H1 (cell line): ENCODE measurements at regions not wholly inside any gene's neighbourhood (a gene's known extent, or its start where the extent isn't known, plus 50 kb on each side); places are given as distances from the start of the nearest gene placed in this dataset.

ENCODE experiments used
- CHD2 ChIP-seq: IDR thresholded peaks from 2 replicates; pipeline ENCODE4 v1.6.1; 2012; ENCODE audit warnings: low read length, improper control_type of control experiment
- TF ChIP-seq, protein P1 (sequence below): fragments of 300-600 bp; sonication (generic); IDR thresholded peaks from 2 replicates; pipeline ENCODE4 v1.7.1; 2012; ENCODE audit warnings: low read length, moderate library complexity, mild to moderate bottlenecking, inconsistent platforms; ENCODE audit not compliant: insufficient replicate concordance
- TF ChIP-seq, protein P2 (sequence below), 3 experiments: IDR thresholded peaks; 1 replicate in 2 of 3; 2 replicates in 1 of 3; pipeline versions ENCODE4 v1.5.1 to v1.6.1; 2011; ENCODE audit warnings: low read length in 3 of 3, mild to moderate bottlenecking in 3 of 3, inconsistent platforms in 2 of 3, low read depth in 1 of 3, moderate library complexity in 1 of 3; ENCODE audit not compliant: insufficient read depth in 1 of 3; ENCODE audit errors: control extremely low read depth in 1 of 3

DNA sequence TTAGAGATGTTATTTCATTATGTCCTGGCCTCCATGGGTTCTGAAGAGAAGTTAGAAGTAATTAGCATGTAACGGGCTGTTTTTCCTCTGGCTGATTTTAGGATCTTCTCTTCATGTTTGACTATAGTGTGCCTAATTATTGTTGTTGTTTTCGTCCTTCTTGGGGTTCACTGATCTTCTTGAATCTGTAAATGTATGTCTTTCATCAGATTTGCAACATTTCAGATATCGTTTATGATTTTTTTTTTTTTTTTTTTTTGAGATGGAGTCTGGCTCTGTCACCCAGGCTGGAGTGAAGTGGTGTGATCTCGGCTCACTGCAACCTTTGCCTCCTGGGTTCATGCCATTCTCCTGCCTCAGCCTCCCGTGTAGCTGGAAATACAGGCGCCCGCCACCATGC, 246.7 kb downstream of the TFAP2C start (continued):
- TF ChIP-seq, protein P1, sequence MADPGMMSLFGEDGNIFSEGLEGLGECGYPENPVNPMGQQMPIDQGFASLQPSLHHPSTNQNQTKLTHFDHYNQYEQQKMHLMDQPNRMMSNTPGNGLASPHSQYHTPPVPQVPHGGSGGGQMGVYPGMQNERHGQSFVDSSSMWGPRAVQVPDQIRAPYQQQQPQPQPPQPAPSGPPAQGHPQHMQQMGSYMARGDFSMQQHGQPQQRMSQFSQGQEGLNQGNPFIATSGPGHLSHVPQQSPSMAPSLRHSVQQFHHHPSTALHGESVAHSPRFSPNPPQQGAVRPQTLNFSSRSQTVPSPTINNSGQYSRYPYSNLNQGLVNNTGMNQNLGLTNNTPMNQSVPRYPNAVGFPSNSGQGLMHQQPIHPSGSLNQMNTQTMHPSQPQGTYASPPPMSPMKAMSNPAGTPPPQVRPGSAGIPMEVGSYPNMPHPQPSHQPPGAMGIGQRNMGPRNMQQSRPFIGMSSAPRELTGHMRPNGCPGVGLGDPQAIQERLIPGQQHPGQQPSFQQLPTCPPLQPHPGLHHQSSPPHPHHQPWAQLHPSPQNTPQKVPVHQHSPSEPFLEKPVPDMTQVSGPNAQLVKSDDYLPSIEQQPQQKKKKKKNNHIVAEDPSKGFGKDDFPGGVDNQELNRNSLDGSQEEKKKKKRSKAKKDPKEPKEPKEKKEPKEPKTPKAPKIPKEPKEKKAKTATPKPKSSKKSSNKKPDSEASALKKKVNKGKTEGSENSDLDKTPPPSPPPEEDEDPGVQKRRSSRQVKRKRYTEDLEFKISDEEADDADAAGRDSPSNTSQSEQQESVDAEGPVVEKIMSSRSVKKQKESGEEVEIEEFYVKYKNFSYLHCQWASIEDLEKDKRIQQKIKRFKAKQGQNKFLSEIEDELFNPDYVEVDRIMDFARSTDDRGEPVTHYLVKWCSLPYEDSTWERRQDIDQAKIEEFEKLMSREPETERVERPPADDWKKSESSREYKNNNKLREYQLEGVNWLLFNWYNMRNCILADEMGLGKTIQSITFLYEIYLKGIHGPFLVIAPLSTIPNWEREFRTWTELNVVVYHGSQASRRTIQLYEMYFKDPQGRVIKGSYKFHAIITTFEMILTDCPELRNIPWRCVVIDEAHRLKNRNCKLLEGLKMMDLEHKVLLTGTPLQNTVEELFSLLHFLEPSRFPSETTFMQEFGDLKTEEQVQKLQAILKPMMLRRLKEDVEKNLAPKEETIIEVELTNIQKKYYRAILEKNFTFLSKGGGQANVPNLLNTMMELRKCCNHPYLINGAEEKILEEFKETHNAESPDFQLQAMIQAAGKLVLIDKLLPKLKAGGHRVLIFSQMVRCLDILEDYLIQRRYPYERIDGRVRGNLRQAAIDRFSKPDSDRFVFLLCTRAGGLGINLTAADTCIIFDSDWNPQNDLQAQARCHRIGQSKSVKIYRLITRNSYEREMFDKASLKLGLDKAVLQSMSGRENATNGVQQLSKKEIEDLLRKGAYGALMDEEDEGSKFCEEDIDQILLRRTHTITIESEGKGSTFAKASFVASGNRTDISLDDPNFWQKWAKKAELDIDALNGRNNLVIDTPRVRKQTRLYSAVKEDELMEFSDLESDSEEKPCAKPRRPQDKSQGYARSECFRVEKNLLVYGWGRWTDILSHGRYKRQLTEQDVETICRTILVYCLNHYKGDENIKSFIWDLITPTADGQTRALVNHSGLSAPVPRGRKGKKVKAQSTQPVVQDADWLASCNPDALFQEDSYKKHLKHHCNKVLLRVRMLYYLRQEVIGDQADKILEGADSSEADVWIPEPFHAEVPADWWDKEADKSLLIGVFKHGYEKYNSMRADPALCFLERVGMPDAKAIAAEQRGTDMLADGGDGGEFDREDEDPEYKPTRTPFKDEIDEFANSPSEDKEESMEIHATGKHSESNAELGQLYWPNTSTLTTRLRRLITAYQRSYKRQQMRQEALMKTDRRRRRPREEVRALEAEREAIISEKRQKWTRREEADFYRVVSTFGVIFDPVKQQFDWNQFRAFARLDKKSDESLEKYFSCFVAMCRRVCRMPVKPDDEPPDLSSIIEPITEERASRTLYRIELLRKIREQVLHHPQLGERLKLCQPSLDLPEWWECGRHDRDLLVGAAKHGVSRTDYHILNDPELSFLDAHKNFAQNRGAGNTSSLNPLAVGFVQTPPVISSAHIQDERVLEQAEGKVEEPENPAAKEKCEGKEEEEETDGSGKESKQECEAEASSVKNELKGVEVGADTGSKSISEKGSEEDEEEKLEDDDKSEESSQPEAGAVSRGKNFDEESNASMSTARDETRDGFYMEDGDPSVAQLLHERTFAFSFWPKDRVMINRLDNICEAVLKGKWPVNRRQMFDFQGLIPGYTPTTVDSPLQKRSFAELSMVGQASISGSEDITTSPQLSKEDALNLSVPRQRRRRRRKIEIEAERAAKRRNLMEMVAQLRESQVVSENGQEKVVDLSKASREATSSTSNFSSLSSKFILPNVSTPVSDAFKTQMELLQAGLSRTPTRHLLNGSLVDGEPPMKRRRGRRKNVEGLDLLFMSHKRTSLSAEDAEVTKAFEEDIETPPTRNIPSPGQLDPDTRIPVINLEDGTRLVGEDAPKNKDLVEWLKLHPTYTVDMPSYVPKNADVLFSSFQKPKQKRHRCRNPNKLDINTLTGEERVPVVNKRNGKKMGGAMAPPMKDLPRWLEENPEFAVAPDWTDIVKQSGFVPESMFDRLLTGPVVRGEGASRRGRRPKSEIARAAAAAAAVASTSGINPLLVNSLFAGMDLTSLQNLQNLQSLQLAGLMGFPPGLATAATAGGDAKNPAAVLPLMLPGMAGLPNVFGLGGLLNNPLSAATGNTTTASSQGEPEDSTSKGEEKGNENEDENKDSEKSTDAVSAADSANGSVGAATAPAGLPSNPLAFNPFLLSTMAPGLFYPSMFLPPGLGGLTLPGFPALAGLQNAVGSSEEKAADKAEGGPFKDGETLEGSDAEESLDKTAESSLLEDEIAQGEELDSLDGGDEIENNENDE, result no peak
- no peak for TF ChIP-seq CHD2
- TF ChIP-seq, protein P2, sequence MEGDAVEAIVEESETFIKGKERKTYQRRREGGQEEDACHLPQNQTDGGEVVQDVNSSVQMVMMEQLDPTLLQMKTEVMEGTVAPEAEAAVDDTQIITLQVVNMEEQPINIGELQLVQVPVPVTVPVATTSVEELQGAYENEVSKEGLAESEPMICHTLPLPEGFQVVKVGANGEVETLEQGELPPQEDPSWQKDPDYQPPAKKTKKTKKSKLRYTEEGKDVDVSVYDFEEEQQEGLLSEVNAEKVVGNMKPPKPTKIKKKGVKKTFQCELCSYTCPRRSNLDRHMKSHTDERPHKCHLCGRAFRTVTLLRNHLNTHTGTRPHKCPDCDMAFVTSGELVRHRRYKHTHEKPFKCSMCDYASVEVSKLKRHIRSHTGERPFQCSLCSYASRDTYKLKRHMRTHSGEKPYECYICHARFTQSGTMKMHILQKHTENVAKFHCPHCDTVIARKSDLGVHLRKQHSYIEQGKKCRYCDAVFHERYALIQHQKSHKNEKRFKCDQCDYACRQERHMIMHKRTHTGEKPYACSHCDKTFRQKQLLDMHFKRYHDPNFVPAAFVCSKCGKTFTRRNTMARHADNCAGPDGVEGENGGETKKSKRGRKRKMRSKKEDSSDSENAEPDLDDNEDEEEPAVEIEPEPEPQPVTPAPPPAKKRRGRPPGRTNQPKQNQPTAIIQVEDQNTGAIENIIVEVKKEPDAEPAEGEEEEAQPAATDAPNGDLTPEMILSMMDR (IDR thresholded peaks at IDR 0.05; ENCODE audit: control extremely low read depth in 1 of 3, insufficient read depth in 1 of 3, low read depth in 1 of 3, low read length in 3 of 3), result no peak
